Cardiac muscle cell (in vitro differentiated cells and primary cell): ENCODE measurements at regions not wholly inside any gene's neighbourhood (a gene's known extent, or its start where the extent isn't known, plus 50 kb on each side); places are given as distances from the start of the nearest gene placed in this dataset.
A peak's percentile ranks its signal among the peaks of the same experiment; 100 is the strongest.

ENCODE experiments used
- DNase-seq, 2 donors: peaks; one replicate each; pipeline versions ENCODE4 v3.0.0 to v3.0.0-alpha.2; 2010 to 2017; ENCODE audit warnings: low read depth in 1 of 2, low spot score in 1 of 2
- H3K27ac ChIP-seq: fragments of 200-600 bp; sonication (generic); 2 replicates; pipeline ENCODE4 v1.5.1; 2016
- H3K27me3 ChIP-seq: fragments of 200-600 bp; sonication (generic); 2 replicates; pipeline ENCODE4 v1.6.0; 2016; ENCODE audit warnings: control low read depth
- H3K36me3 ChIP-seq: fragments of 200-600 bp; sonication (generic); 2 replicates; pipeline ENCODE4 v1.5.1; 2016; ENCODE audit warnings: control low read depth
- H3K4me1 ChIP-seq: fragments of 200-600 bp; sonication (generic); 2 replicates; pipeline ENCODE4 v1.8.1; 2017; ENCODE audit warnings: low read depth, mild to moderate bottlenecking, mixed run types
- H3K4me3 ChIP-seq: fragments of 200-600 bp; sonication (generic); 2 replicates; pipeline ENCODE4 v1.5.1; 2016; ENCODE audit warnings: mild to moderate bottlenecking
- H3K9me3 ChIP-seq: fragments of 200-600 bp; sonication (generic); 2 replicates; pipeline ENCODE4 v1.5.1; 2017; ENCODE audit warnings: low read depth, mild to moderate bottlenecking, control low read depth
- CTCF ChIP-seq: IDR thresholded peaks from 2 replicates; pipeline ENCODE4 v1.5.1; 2012; ENCODE audit warnings: low read depth, mild to moderate bottlenecking, low read length

DNA sequence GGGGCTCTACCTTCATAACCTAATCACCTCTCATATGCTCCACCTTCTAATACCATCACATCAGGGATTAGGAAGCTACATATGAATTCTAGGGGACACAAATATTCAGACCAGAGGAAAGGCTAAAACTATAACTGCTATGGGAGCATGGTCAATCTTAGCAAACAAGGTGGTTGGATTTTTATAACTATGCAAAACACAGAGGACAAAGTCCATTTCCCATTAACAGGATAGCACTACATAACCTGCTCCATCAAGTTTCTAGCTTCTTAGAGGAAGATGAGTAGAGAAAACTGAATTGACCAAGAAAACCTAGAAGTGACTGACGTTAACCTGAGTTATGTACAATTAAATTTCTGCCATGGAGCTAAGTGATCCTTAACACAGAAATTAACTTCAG is 398.6 kb downstream of the TBL1XR1 start:
- H3K4me3 ChIP-seq: no peak overlapping the region
- H3K27me3 ChIP-seq: no peaks in the 10 kb centered on the region
- TF ChIP-seq CTCF: no peak
- no peak for DNase-seq
- no peak overlapping the region for H3K27ac ChIP-seq
- no peaks in the 10 kb centered on the region for H3K4me1 ChIP-seq
- no peaks in the 10 kb centered on the region for H3K36me3 ChIP-seq
- no peaks in the 10 kb centered on the region for H3K9me3 ChIP-seq

- H3K4me3 ChIP-seq: no peak overlapping the region
- H3K27ac ChIP-seq: no peak overlapping the region
- no peaks in the 10 kb centered on the region for H3K36me3 ChIP-seq
- no peaks in the 10 kb centered on the region for H3K27me3 ChIP-seq
- no peaks in the 10 kb centered on the region for H3K4me1 ChIP-seq
- H3K9me3 ChIP-seq: no peaks in the 10 kb centered on the region
- DNase-seq: peak in 1 of 2 donors; percentile 21
- TF ChIP-seq CTCF: no peak
Observed at GRCh38 chr3:176796371-176796770, 400.9 kb downstream of the TBL1XR1 start.

DNA sequence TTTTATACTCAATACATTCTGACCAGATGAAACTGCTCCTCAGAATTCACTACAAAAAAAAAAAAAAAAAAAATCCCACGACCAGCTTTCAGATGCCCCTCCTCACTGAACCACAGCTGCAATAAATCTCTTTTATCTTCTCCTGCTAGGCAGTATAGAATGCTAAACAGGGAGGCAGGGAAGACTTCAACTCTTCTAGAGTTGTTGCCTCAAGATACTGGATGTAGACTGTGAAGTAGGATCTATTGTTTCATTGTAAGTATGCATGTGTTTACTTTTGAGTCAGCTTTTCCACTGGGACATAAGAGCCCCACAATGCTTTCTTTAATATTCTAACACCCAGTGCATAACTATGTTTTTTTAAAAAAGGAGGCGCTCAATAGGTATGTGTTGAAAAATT is 401.4 kb downstream of the TBL1XR1 start:
- no peak overlapping the region for H3K4me3 ChIP-seq
- DNase-seq: no peak
- no peaks in the 10 kb centered on the region for H3K36me3 ChIP-seq
- H3K27ac ChIP-seq: no peak overlapping the region
- no peaks in the 10 kb centered on the region for H3K9me3 ChIP-seq
- H3K27me3 ChIP-seq: no peaks in the 10 kb centered on the region
- no peaks in the 10 kb centered on the region for H3K4me1 ChIP-seq
- no peak for TF ChIP-seq CTCF

DNA sequence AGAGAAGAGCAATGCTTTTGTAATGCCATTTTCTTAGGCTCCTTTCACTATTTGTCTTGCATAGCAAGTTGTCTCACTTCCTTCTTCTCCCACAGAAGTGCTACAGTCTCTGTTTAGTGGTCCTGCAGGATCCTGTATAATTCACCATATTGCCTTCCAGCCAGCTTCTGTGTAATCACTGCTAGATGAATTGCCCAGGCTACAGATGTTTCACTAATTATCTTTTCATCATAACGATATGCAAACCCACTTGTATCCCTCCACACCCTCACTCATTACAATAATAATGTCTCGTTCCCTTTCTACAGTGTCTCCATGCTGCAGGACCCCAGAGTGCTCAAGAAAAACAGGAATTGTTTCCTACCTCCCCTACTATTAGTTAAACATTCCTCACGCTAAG is 402.9 kb downstream of the TBL1XR1 start:
- no peak for TF ChIP-seq CTCF
- no peaks in the 10 kb centered on the region for H3K36me3 ChIP-seq
- H3K9me3 ChIP-seq: no peaks in the 10 kb centered on the region
- H3K27ac ChIP-seq: no peak overlapping the region
- no peak for DNase-seq
- no peaks in the 10 kb centered on the region for H3K4me1 ChIP-seq
- H3K27me3 ChIP-seq: no peaks in the 10 kb centered on the region
- H3K4me3 ChIP-seq: no peak overlapping the region

GRCh38 chr3:176789947-176790346 is 407.3 kb downstream of the TBL1XR1 start:
- no peaks in the 10 kb centered on the region for H3K9me3 ChIP-seq
- DNase-seq: no peak
- H3K27me3 ChIP-seq: no peaks in the 10 kb centered on the region
- no peaks in the 10 kb centered on the region for H3K4me1 ChIP-seq
- no peak overlapping the region for H3K4me3 ChIP-seq
- H3K27ac ChIP-seq: no peak overlapping the region
- no peaks in the 10 kb centered on the region for H3K36me3 ChIP-seq
- no peak for TF ChIP-seq CTCF

DNA sequence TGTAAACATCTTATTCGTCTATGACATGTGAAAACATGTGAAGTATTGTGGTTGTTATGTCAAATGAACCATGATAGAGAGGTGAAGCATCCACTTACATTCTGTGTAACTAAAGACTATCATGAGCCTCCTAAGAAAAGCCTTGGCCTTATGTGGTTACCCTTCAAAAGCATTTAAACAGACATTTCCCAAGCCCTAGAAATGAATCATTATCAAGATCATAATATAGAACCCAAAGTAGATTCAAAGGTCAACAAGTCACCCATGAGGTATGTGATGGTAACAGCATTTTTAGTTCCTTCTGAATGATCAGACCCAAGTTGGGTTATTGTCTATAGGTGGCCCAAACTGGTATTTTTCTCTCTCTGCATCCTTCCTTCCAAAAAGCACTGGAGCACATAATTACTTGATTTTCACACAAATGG is 408.0 kb downstream of the TBL1XR1 start:
- no peak for TF ChIP-seq CTCF
- Histone ChIP-seq H3K4me3 (no peak overlapping the region), H3K9me3 (no peaks in the 10 kb centered on the region), H3K27me3 (no peaks in the 10 kb centered on the region), H3K27ac (no peak overlapping the region), H3K36me3 (no peaks in the 10 kb centered on the region), H3K4me1 (no peaks in the 10 kb centered on the region)
- DNase-seq: no peak
